Muscle of leg (tissue), 3 donors: ENCODE measurements at regions not wholly inside any gene's neighbourhood (a gene's known extent, or its start where the extent isn't known, plus 50 kb on each side); places are given as distances from the start of the nearest gene placed in this dataset.
"Not testable (repeated sequence)": the region's sequence is repeated elsewhere in the genome, so short reads cannot be mapped to it uniquely, and the experiment has no call there.

Source experiments
- DNase-seq: peaks from one replicate; pipeline ENCODE4 v3.0.0; 2013
- H3K27ac ChIP-seq: one replicate; pipeline ENCODE4 v1.5.1; 2013; ENCODE audit warnings: mild to moderate bottlenecking, low read length, control low read depth
- H3K27me3 ChIP-seq: one replicate; pipeline ENCODE4 v1.6.1; 2013; ENCODE audit warnings: low read length; ENCODE audit not compliant: control insufficient read depth, insufficient read depth
- H3K36me3 ChIP-seq: one replicate; pipeline ENCODE4 v1.6.1; 2013; ENCODE audit warnings: low read length; ENCODE audit not compliant: control insufficient read depth, insufficient read depth
- H3K4me1 ChIP-seq: one replicate; pipeline ENCODE4 v1.6.1; 2013; ENCODE audit warnings: low read length; ENCODE audit not compliant: control insufficient read depth, insufficient read depth
- H3K4me3 ChIP-seq: one replicate; pipeline ENCODE4 v1.5.1; 2013; ENCODE audit warnings: low read length, control low read depth
- H3K9me3 ChIP-seq: replicated peaks from 2 replicates; pipeline ENCODE4 v1.6.1; 2013; ENCODE audit warnings: low read depth, low read length; ENCODE audit not compliant: control insufficient read depth
- WGBS: methylation state at CpG from one replicate; pipeline ENCODE4 v1.1.5; 2013; ENCODE audit warnings: missing lambda C conversion rate; ENCODE audit not compliant: insufficient coverage; 5-methylcytosine and 5-hydroxymethylcytosine counted together

DNA sequence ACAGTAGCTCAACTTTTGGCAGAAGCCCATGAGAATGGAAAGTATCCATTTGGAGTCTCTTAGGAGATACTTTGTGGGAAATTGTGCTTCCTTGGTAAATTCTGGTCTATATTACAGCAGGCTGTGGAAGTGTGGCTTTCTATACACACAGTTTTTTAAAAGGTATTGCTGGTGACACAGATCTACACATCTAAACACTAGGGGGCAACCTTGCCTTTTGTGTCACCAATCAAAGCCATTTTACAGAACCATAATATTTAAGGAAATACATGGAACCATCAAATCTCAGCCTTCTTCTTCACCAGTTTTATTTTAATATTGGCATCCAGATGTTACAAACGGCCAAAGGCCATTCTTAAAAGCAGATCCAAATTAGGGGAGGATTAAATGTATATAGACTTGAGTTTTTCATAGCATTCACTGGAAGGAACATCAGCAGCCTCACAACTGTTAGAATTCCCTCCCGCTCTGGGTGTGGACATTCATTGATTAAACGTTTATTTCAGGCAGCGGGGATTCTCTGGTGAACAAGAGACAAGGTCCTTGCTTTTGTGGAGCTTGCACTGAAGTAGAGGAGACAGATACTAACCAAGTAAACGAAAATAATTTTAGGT lies 132.4 kb upstream of the EPB41L4A start:
- peak; percentile 80 for DNase-seq
- no peak overlapping the region for H3K27ac ChIP-seq
- WGBS: 100% methylated on average over 1 of the region's 5 CpGs

DNA sequence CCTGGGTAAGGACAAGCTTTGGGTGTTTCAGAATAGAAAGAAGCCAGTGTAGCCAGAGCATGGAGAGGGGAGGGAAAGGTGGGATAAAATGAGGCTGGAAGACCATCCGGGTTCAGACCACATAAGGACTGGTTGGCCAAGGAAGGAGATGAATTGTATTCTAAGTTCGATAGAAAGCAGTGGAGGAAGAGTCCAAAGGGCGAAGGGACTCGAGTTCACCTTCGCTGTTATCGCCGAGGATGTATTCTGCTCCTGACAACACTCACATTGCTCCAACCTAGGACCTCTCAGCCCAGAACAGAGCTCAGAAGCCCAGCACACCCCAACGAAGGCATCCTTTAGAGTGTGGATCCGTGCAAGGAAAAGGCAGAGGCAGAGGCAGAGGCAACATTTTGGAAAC lies 133.1 kb upstream of the EPB41L4A start:
- DNase-seq: no peak
- H3K9me3 ChIP-seq: no peaks in the 10 kb centered on the region
- H3K27me3 ChIP-seq: no peaks in the 10 kb centered on the region
- 88% methylated on average over 3 of the region's 9 CpGs for WGBS
- no peak overlapping the region for H3K4me3 ChIP-seq
- H3K36me3 ChIP-seq: no peaks in the 10 kb centered on the region
- no peak overlapping the region for H3K27ac ChIP-seq
- H3K4me1 ChIP-seq: peaks cover 8% of the 10 kb centered on the region

More for the DNA sequence above, 132.4 kb upstream of the EPB41L4A start:
- Histone ChIP-seq H3K4me3 (no peak overlapping the region), H3K36me3 (no peaks in the 10 kb centered on the region), H3K9me3 (no peaks in the 10 kb centered on the region), H3K27me3 (no peaks in the 10 kb centered on the region), H3K4me1 (peaks cover 12% of the 10 kb centered on the region)

- Histone ChIP-seq H3K27ac (no peak overlapping the region), H3K9me3 (no peaks in the 10 kb centered on the region), H3K36me3 (no peaks in the 10 kb centered on the region), H3K4me1 (peaks cover 2% of the 10 kb centered on the region), H3K4me3 (no peak overlapping the region), H3K27me3 (no peaks in the 10 kb centered on the region)
- 100% methylated on average over 2 of the region's 4 CpGs for WGBS
- no peak for DNase-seq
These were observed 133.7 kb upstream of the EPB41L4A start for GRCh38 chr5:112552791-112553190.

DNA sequence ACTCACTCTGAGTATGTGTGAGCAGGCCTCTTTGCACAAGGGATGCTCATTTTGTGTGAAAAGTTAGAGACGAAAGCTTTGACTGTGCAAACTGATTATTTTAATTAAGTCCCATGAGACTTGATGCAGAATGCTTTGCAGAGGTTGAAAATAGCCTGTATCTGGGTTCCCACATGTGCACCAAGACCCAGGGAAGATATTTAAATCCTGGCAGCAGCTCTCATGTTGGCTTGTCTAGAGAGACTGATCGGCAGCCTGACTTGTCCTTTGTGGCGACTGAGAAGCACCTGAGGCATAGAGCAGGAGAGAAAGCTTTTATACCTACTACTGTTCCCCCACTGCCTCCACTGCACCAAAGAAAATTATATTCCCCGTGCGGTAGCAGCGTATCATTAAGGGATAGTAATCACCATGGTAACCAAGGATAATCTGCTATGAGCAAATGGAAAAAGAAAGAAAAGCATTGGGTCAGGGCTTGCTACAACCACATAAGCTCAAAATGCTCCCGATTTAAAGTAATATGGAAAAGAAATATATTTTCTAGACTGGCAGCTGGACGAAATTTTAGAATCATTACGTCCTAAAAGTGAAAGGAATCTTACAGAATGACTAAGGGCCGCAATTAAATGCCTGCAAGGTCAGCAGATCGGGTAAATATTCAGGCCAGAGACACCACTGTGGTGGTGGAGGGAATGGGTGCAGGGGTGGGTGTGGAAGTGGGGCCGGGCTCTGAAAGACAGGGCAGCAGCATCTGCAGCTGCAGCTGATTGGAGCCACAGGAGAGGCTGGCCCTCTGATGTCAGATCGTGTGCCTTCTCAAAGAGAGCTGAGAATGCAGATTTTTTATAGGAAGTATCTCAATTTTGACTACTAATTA lies 135.3 kb upstream of the EPB41L4A start:
- 44% methylated on average over 6 of the region's 13 CpGs for WGBS
- no peaks in the 10 kb centered on the region for H3K27me3 ChIP-seq
- H3K36me3 ChIP-seq: no peaks in the 10 kb centered on the region
- DNase-seq: peak; percentile 21
- no peak overlapping the region for H3K4me3 ChIP-seq
- no peak overlapping the region for H3K27ac ChIP-seq
- no peaks in the 10 kb centered on the region for H3K4me1 ChIP-seq
- H3K9me3 ChIP-seq: no peaks in the 10 kb centered on the region

GRCh38 chr5:112555197-112555596 lies 136.1 kb upstream of the EPB41L4A start:
- Histone ChIP-seq H3K4me1 (no peaks in the 10 kb centered on the region), H3K27me3 (no peaks in the 10 kb centered on the region), H3K27ac (no peak overlapping the region), H3K9me3 (no peaks in the 10 kb centered on the region), H3K4me3 (no peak overlapping the region), H3K36me3 (no peaks in the 10 kb centered on the region)
- DNase-seq: no peak
- 0% methylated on average over 1 of the region's 2 CpGs for WGBS

DNA sequence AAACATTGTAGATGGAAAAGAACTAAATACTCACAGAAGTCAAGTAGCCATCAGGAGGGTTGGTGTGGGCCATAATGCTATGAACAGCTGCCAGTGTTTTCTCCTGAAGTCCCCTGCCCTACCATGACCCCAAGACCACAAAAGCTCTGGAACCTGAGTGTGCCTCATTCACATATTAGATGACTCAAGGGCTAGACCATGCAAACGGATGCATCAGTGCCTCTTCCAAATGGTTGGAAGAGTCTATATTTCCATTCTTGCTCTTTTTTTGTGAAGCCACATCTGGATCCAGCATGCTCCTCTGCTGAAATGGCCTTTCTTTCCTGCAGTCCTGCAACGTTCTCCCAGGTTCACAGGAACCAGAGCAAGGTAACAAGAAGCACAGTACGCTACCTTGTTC lies 136.6 kb upstream of the EPB41L4A start:
- WGBS: no CpG with 5 or more reads among the region's 3 CpGs
- DNase-seq: no peak
- no peaks in the 10 kb centered on the region for H3K9me3 ChIP-seq
- H3K4me3 ChIP-seq: no peak overlapping the region
- no peaks in the 10 kb centered on the region for H3K36me3 ChIP-seq
- H3K27ac ChIP-seq: no peak overlapping the region
- no peaks in the 10 kb centered on the region for H3K4me1 ChIP-seq
- no peaks in the 10 kb centered on the region for H3K27me3 ChIP-seq

- not testable (repeated sequence) for H3K27ac ChIP-seq, H3K4me3 ChIP-seq, H3K4me1 ChIP-seq, H3K27me3 ChIP-seq, H3K36me3 ChIP-seq, DNase-seq
- WGBS: 57% methylated on average over 1 of the region's 2 CpGs
- H3K9me3 ChIP-seq: peaks cover 13% of the 10 kb centered on the region
These were observed 140.4 kb upstream of the EPB41L4A start for GRCh38 chr5:112559501-112559900.

DNA sequence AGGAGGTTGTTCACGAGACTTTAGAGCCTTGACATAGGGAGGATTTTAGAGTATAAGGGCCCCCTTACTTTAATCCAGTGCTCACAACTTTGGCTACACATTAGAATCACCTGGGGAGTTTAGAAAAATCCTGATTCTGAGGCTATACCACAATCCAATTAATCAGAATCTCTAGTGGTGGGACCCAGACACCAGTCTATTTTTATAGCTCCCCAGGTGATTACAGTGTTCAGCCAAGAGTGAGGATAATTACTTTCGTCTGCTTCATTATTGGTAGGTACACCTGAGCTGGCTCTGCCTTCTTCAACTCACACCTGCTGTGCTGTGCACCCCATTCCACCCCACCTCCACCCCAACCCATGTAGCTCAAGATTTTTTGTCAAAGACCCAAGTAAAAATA lies 141.3 kb upstream of the EPB41L4A start:
- no peak for DNase-seq
- Histone ChIP-seq H3K4me3 (no peak overlapping the region), H3K36me3 (no peaks in the 10 kb centered on the region), H3K9me3 (peaks cover 13% of the 10 kb centered on the region), H3K27me3 (no peaks in the 10 kb centered on the region), H3K4me1 (no peaks in the 10 kb centered on the region), H3K27ac (no peak overlapping the region)
- no CpG with 5 or more reads among the region's 2 CpGs for WGBS

- Histone ChIP-seq H3K9me3 (peaks cover 13% of the 10 kb centered on the region), H3K27me3 (no peaks in the 10 kb centered on the region), H3K27ac (no peak overlapping the region), H3K4me3 (no peak overlapping the region), H3K4me1 (no peaks in the 10 kb centered on the region), H3K36me3 (no peaks in the 10 kb centered on the region)
- no peak for DNase-seq
- WGBS: 85% methylated on average over 5 of the region's 5 CpGs
These were observed 144.2 kb upstream of the EPB41L4A start for GRCh38 chr5:112563169-112563826.

DNA sequence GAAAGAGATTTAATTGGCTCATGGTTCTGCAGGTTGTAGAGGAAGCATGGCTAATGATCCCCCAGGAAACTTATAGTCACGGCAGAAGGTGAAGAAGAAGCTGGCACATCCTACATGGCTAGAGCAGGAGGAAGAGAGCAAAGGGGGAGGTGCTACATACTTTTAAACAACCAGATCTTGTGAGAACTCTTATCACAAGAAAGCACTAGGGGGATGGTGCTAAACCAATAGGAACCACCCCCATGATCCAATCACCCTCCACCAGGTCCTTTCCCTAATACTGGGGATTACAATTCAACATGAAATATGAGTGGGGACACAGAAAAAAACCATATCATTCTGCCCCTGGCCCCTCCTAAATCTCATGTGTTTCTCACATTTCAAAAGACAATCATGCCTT lies 147.2 kb upstream of the EPB41L4A start:
- no peaks in the 10 kb centered on the region for H3K27me3 ChIP-seq
- H3K9me3 ChIP-seq: peaks cover 13% of the 10 kb centered on the region
- no peaks in the 10 kb centered on the region for H3K4me1 ChIP-seq
- DNase-seq: no peak
- WGBS: no CpG with 5 or more reads among the region's 1 CpG
- no peak overlapping the region for H3K4me3 ChIP-seq
- no peaks in the 10 kb centered on the region for H3K36me3 ChIP-seq
- no peak overlapping the region for H3K27ac ChIP-seq
